ENCODE measurements at regions not wholly inside any gene's neighbourhood (a gene's known extent, or its start where the extent isn't known, plus 50 kb on each side); places are given as distances from the start of the nearest gene placed in this dataset.
"Not testable (repeated sequence)": the region's sequence is repeated elsewhere in the genome, so short reads cannot be mapped to it uniquely, and the experiment has no call there.

DNA sequence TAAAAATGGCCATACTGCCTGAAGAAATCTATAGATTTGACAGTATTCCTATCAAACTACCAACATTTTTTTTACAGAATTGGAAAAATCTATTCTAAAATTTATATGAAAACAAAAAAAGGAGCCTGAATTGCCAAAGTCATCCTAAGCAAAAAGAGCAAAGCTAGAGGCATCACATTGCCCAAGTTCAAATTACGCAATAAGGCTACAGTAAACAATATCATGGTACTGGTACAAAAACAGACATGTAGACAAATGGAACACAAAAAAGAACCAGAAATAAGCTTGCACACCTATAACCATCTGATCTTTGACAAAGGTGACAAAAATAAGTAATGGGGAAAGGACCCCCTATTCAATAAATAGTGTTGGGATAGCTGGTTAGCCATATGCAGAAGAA lies 50.2 kb upstream of the THSD7B start:
- DNase-seq (ENCODE audit: low spot score) = no peak

- DNase-seq (ENCODE audit: low spot score) = no peak
These were observed 50.8 kb upstream of the THSD7B start for GRCh38 chr2:136714452-136714951.

GRCh38 chr2:136713739-136714138 lies 51.6 kb upstream of the THSD7B start:
- DNase-seq (ENCODE audit: low spot score) = no peak

DNA sequence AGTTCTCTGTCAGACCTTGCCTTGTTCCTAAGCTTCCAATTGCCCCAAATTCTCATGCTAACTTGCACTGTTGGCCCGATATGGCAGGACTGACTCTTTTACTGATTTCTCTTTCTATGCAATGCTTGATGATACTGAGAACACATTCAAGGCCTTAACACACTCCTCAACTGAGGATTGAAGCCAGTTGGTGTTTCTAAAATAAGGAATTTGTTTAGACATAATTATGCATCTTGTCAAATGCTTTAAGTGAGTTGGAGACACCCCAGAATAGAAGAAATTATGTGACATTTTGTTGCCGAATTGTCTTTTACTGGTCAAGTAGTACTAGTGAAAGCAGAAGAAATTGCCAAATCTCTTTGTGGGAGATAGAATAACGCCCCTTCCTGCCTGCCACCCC lies 60.0 kb upstream of the THSD7B start:
- no peak for DNase-seq (ENCODE audit: low spot score)

- DNase-seq (ENCODE audit: low spot score) = no peak
These were observed 62.1 kb upstream of the THSD7B start for GRCh38 chr2:136703214-136703613.

DNA sequence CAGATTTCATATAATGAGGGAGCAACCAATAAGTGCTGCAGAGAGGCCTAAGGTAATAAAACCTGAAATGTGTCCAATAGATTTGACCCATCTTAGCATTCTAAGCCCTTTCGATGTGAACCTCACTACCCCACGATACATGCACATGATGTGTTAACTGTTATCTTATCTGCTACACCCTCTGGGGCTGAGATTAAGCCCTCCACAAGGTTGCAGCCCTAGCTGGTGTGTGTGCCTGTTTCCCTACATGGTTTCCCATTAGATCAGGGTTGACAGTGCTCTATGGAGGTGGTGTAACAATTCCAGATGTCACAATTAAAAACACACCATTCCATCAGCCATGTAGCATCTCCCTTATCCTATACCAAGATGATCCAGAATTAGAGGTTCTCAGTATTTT lies 68.9 kb upstream of the THSD7B start:
- no peak for DNase-seq (ENCODE audit: low spot score)

GRCh38 chr2:136693966-136694365 lies 71.4 kb upstream of the THSD7B start:
- DNase-seq (ENCODE audit: low spot score) = no peak

DNA sequence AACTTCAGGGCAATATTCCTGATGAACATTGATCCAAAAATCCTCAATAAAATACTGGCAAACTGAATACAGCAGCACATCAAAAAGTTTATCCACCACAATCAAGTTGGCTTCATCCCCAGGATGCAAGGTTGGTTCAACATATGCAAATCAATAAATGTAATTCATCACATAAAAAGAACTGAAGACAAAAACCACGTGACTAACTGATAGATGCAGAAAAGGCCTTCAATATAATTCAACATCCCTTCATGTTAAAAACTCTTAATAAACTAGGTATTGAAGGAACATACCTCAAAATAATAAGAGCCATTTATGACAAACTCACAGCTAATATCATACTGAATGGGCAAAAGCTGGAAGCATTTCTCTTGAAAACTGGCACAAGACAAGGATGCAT lies 85.3 kb upstream of the THSD7B start:
- DNase-seq (ENCODE audit: low spot score) = not testable (repeated sequence)

DNA sequence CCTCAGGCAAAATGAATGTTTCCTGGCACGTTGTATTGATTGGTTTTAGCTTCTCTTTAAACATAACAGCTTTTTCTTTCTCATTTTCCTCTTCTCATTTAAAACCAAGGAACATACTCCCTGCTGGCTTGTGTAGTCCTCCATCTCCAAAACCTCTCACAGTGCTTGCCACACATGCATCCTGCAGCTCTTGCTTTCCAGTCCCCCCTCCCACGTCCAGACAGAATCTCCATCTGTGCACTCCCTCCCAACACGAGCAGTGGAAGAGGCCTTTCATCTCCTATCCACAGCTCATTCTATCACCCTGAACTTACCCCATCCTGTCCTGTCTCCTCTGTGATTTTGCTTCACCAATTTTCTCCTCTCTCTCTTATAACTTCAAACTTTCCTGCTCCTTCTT lies 99.6 kb upstream of the THSD7B start:
- peak; percentile 19 for DNase-seq (ENCODE audit: low spot score)

DNA sequence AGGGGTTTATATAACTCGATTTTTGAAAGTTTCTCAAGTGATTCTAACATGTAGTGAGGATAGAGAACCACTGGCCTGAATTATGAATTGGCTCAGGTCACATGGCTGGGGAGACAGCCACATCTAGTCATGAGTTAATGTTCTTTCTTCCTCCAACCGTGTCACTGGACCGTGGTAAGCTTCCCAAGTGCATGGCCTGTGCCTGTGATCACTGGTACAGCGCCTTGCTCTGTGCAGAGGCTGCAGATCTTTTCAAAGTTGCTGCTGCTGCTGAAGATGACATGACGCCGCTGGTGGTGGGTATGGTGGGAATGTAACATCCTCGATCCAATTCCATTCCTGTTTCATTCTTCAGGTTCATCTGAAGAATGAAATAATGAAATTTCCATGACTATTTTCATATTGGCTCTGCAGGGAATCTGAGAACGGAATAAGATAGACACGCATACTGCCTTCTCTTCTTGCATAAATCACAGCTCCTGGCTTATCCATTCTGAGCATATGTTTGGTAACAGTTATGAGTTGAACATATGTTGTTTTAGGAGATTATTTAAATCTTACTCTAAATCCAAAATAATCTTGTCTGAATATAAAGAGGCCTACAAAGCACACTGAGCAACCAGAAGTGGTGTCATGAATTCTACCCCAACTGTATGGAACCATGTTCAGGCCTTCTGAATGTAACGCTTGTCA lies 100.5 kb upstream of the THSD7B start:
- no peak for DNase-seq (ENCODE audit: low spot score)

GRCh38 chr2:136658201-136658600 lies 107.1 kb upstream of the THSD7B start:
- no peak for DNase-seq (ENCODE audit: low spot score)

DNA sequence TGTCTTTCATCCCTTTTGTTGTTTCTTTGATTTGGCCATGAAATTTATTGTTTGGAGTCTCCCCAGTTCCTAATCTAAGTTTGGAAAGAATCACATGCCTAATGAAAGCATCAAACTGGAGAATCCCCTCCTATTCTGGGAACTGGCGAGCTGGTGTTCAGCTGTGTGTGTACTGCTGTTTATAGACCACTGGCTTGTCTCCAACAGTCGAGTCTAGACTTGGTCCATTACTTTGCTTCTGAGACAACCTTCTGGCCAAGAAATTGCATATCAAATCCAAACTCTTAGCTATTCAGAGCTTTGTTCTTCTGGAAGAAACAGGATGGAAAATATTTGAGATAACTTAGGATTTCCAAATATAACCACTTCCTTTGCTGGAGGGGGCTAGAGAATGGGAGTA lies 111.5 kb upstream of the THSD7B start:
- DNase-seq (ENCODE audit: low spot score) = no peak

DNA sequence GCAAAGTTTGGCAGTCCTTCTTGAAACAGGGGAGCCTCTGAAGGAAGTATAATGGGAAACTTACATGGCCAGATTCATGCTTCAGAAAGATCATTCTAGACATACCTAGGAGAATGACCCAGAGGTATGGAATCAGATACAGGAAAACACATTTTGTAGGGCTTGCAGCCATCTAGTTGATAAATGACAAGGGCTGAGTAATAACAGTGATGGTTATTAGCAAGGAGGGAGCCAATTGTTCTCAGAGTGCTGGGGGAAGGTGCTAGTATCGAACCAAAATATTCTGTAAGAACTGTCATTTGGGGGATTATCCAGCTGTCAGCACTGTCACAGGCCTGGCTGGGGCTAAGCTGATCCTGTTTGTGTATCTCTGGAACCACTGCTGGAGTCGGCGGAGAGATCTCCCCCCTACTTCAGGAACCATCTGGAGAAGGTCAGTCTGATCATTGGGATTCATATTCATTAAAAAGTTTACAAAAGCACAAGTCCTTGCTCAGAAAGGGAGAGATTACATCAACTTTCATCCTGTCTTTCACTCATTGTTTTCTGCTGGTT lies 113.8 kb upstream of the THSD7B start:
- DNase-seq (ENCODE audit: low spot score) = no peak

- no peak for DNase-seq (ENCODE audit: low spot score)
These were observed 118.3 kb upstream of the THSD7B start for GRCh38 chr2:136647039-136647438.

DNA sequence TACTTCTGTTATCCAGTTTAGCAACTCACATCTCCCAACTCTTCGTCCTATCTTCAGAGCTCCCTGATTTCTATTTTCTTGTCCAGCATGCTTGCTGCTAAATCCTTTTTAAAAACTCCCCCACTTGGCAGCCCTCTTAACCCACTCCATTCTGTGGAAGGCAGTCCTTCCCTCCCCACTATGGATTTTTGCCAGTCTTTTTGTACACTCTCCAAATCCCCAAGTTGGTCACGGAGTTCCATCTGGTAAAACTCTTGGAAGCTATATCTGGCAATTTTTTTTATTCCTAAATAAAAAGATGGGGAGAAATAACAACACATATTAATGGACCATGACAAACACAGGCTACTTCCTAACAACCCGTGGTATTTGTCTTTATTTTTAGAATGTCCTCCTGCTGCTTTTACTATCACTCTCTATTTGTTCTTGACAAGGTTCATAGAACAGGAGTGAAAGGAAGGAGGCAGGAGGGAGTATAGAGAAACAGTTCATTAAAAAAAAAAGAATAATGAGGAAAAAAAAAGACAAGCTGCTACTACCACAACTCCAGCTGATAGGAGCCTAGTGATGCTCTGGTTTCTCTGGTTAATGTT lies 120.0 kb upstream of the THSD7B start:
- no peak for DNase-seq (ENCODE audit: low spot score)

- DNase-seq (ENCODE audit: low spot score) = no peak
These were observed 125.7 kb upstream of the THSD7B start for GRCh38 chr2:136639651-136640050.

- DNase-seq (ENCODE audit: low spot score) = no peak
These were observed 127.2 kb upstream of the THSD7B start for GRCh38 chr2:136638193-136638592.

DNA sequence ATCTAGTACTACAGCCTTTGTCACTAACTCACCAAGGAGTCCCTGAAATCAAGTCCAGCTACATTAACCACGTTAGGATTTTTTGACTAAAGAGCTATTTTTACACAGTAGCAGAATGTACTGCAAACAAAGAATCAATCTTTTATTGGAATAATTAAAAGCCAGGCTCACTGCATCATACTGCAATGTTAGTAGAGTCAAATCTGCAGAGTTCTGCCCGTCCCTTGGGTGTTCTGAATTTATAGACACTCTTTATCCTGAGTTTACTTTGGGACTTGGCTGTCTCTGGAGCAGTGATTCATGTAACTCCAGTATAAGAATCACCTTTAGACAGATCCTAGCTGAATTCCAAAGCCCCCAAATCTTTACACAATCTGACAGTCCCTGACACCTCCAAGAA lies 127.9 kb upstream of the THSD7B start:
- no peak for DNase-seq (ENCODE audit: low spot score)

DNA sequence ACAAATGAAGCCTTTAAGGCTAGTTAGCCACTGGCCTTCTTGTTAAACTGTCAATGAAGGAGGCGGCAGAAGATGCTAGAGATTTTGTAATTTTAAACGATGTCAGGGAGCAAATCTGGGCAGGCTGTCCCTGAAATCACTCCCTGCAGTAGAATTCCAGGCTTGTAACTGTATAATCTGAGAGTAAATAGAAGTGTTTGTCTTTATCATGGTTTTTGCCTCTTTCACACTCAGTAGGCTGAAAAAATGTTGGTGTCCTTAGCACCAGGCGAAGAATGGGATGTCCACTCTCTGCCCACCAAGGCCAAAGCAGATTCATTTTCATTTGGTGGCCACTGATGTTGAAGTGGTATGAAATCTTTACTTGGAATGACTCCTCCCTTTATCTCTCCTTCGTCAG lies 136.9 kb upstream of the THSD7B start:
- DNase-seq (ENCODE audit: low spot score) = no peak

GRCh38 chr2:136613096-136613495 lies 152.2 kb upstream of the THSD7B start:
- no peak for DNase-seq (ENCODE audit: low spot score)

GRCh38 chr2:136612079-136612478 lies 153.3 kb upstream of the THSD7B start:
- DNase-seq (ENCODE audit: low spot score) = no peak

GRCh38 chr2:136611451-136611850 lies 153.9 kb upstream of the THSD7B start:
- DNase-seq (ENCODE audit: low spot score) = no peak

DNA sequence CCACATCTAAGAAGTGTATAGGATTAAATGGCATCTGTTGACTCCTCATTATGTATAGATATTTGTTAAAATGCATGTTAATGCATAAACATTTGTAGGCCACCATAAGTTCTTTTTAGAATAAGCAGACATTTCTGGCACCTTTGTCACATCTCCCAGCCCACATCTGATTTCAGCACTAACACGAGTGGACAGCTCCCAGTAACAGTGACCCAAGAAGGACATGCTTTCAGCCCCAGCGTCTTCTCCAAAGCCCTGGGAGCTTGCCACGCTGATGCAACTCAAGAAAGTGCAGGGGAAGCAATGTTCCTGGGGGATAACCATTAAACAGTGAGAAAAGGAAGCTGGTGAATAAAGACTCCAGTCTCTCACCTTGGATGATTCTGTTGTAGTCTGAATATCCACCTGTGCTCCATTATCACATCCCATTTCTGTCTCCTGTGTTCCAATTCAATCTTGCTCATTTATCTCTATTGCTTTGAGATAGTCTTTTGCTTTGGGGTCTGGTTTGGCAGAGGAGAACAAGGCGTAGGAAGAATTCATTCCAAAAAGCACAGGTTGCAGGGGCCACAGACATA lies 182.6 kb upstream of the THSD7B start:
- DNase-seq (ENCODE audit: low spot score) = no peak

All from pons (tissue), 1 donor.